ENCODE measurements at regions not wholly inside any gene's neighbourhood (a gene's known extent, or its start where the extent isn't known, plus 50 kb on each side); places are given as distances from the start of the nearest gene placed in this dataset.

GRCh38 chr10:6305401-6306321 lies 102.9 kb downstream of the PFKFB3 start:
- H3K36me3 Mint-ChIP-seq (ENCODE audit: low read depth): peaks cover 5% of the 10 kb centered on the region
- peaks cover 2% of the 10 kb centered on the region for H3K27me3 Mint-ChIP-seq
- POLR2A ChIA-PET: no interaction called here
- peaks cover 9% of the 10 kb centered on the region for H3K9me3 Mint-ChIP-seq
- TF ChIP-seq CTCF (IDR thresholded peaks at IDR 0.05): no peak
- ATAC-seq (no peak), DNase-seq (no peak)
- CTCF ChIA-PET: interaction anchor here (0.7 to 0.8 kb wide), 2 partner anchors 8 to 103 kb away, joined by 3 to 5 read pairs; partner anchors contain the start of gene PFKFB3
- H3K4me1 Mint-ChIP-seq (ENCODE audit: low read depth): peaks cover 5% of the 10 kb centered on the region
- intact Hi-C loops (cut with micrococcal nuclease): no loop called here
- no peak overlapping the region for H3K4me3 Mint-ChIP-seq
- no peak overlapping the region for H3K27ac Mint-ChIP-seq

DNA sequence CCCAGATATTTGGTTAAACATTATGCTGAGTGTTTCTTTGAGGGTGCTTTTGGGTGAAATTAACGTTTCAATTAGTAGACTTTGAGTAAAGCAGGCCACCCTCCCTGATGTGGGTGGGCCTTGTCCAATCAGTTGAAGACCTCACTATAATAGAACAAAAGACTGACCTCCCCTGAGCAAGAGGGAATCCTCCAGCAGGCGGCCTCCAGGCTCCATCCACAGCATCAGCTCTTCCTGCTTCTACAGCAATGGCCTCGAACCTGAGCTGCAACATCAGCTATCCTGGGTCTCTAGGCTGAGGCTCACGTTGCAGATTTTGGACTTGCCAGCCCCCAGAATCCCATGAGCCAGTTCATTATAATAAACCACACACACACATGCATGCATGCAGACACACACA lies 104.2 kb downstream of the PFKFB3 start:
- Mint-ChIP-seq H3K9me3 (peaks cover 9% of the 10 kb centered on the region), H3K4me3 (no peak overlapping the region), H3K27ac (no peak overlapping the region), H3K36me3 (ENCODE audit: low read depth) (no peaks in the 10 kb centered on the region), H3K4me1 (ENCODE audit: low read depth) (peaks cover 8% of the 10 kb centered on the region), H3K27me3 (peaks cover 2% of the 10 kb centered on the region)
- POLR2A ChIA-PET: no interaction called here
- ATAC-seq: no peak
- DNase-seq: no peak
- CTCF ChIA-PET: no interaction called here
- intact Hi-C loops (cut with micrococcal nuclease): no loop called here
- TF ChIP-seq CTCF (IDR thresholded peaks at IDR 0.05): no peak

DNA sequence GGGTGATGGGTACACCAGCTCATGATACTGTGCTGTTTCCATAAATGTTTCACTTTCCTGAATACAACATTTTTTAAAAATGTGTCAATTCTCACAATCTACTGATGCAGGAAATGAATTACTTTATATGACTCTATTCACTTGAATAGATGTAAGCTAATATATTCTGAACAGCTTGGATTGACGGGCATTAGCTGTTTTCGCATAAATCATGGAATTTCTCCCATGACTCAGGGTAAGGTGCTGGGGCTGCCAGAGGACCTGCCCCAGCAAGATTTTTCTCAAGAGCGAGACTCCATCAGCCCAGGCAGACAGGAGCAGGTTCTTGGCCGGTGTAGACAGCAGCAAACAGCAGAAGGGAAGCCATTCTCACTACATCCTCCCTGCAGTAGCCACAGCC lies 107.1 kb downstream of the PFKFB3 start:
- TF ChIP-seq CTCF (IDR thresholded peaks at IDR 0.05): no peak
- DNase-seq: no peak
- H3K9me3 Mint-ChIP-seq: peaks cover 9% of the 10 kb centered on the region

GRCh38 chr10:6310977-6311376 lies 108.2 kb downstream of the PFKFB3 start:
- H3K9me3 Mint-ChIP-seq: peaks cover 9% of the 10 kb centered on the region
- no peak overlapping the region for H3K27ac Mint-ChIP-seq
- CTCF ChIA-PET: interaction anchor here (1.2 to 2.9 kb wide), 3 partner anchors 18 to 160 kb away, joined by 3 to 14 read pairs (median 6); no protein-coding TSS in a partner anchor
- H3K4me3 Mint-ChIP-seq: no peak overlapping the region
- peaks cover 2% of the 10 kb centered on the region for H3K27me3 Mint-ChIP-seq
- no peaks in the 10 kb centered on the region for H3K36me3 Mint-ChIP-seq (ENCODE audit: low read depth)
- ATAC-seq: peak; percentile 56
- H3K4me1 Mint-ChIP-seq (ENCODE audit: low read depth): peaks cover 8% of the 10 kb centered on the region
- POLR2A ChIA-PET: interaction anchor here (1.2 to 3.0 kb wide), 2 partner anchors 37 to 108 kb away, joined by 4 to 8 read pairs; partner anchors contain the start of gene PFKFB3
- intact Hi-C loops (cut with micrococcal nuclease): no loop called here
- DNase-seq: peak; percentile 28
- no peak for TF ChIP-seq CTCF (IDR thresholded peaks at IDR 0.05)

More for the DNA sequence above, 107.1 kb downstream of the PFKFB3 start:
- H3K27ac Mint-ChIP-seq: no peak overlapping the region
- peaks cover 2% of the 10 kb centered on the region for H3K27me3 Mint-ChIP-seq
- ChIA-PET POLR2A (no interaction called here), CTCF (interaction anchor here (1.2 kb wide), 1 partner anchor 9 kb away, joined by 4 read pairs; no protein-coding TSS in a partner anchor)
- peaks cover 8% of the 10 kb centered on the region for H3K4me1 Mint-ChIP-seq (ENCODE audit: low read depth)
- no peak overlapping the region for H3K4me3 Mint-ChIP-seq
- ATAC-seq: no peak
- intact Hi-C loops (cut with micrococcal nuclease): no loop called here
- no peaks in the 10 kb centered on the region for H3K36me3 Mint-ChIP-seq (ENCODE audit: low read depth)

Measured in activated CD8-positive, alpha-beta T cell treated with anti-CD3 and anti-CD28 coated beads for 36 hours (primary cell).